HG02642 (cell line): ENCODE measurements at regions not wholly inside any gene's neighbourhood (a gene's known extent, or its start where the extent isn't known, plus 50 kb on each side); places are given as distances from the start of the nearest gene placed in this dataset.

ENCODE experiments used
- ATAC-seq: cut with Tn5 transposase; IDR thresholded peaks from one replicate; pipeline ENCODE4 v1.9.1; 2021; ENCODE audit warnings: mild to moderate bottlenecking; ENCODE audit not compliant: unreplicated experiment, poor library complexity

DNA sequence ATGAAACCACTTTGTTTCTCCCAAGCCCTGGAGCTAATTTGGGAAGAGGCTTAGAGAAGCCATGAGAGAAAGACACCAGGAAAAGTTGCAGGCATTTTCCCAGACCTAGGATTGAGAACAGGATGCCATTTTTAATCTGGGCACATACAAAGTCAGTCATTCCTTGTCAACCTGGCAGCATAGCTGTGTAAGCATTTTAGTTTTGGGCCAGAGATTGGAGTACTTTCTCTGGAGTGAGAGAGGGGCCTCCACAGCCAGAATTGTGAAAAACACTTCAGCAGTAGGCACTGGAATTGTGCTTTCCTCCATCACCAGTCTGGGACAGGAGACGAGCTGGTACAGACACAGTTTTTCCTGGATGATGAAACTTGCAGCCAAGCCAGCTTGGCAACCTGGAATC lies 390.3 kb upstream of the DMAC1 start:
- no peak for ATAC-seq

DNA sequence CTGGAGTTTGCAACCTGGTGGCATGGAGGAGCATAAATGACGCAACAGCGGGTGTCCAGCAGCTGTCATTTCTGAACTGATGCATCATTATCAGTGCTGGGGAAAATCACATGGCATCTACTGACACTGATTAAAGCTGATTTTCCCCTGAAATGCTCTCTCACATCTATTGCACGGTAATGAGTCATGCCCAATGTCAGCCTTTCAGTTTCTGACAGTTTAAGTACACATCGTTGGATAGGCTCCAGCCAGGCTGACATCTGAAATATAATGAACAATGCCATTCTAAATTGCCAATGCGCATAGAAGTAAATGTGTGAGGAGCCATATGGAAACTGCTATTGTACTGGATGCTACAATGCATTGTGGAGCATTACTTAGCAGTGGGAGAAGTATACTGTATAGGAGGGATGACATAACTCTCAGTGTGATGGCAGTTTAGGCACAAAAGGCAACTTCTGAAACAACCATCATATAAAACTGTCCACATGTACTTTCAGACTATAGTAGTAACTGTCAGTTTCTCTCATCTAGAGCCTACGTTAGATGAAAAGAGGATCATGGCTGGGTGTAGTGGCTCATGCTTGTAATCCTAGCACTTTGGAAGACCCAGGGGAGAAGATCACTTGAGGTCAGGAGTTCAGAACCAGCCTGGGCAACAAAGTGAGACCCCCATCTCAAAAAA lies 389.3 kb upstream of the DMAC1 start:
- ATAC-seq: no peak

DNA sequence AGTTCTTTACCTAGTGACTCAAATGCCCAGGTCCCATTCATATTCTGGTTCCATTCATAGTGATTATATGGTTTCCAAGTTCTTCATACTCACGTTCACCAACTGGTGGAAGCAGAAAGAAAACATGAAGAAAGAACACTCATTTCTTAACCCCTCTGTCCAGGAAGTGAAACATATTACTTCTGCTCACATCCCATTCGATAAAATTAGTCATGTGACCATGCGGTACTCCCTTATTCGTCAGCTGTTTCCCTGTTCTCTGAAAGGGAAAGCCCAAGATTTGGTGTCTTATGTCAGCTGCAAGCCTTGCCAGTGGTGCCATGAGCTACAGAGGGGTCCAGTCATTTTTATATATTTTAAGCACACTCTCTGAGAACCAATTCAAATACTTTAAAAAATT lies 387.0 kb upstream of the DMAC1 start:
- ATAC-seq: no peak

DNA sequence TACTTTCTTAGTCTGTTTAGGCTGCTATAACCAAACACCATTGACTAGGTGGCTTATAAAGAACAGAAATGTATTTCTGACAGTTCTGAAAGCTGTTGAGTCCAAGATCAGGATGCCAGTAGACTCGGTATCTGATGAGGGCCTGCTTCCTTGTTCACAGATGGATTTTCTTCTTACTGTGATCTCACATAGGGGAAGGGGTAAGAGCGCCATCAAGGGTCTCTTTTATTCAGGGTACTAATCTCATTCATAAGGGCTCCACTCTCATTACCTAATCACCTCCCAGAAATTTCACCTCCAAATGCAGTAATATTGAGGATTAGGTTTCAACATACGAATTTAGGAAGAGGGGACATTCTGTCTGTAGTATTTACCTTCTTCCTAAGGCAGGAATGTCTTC lies 384.0 kb upstream of the DMAC1 start:
- no peak for ATAC-seq

DNA sequence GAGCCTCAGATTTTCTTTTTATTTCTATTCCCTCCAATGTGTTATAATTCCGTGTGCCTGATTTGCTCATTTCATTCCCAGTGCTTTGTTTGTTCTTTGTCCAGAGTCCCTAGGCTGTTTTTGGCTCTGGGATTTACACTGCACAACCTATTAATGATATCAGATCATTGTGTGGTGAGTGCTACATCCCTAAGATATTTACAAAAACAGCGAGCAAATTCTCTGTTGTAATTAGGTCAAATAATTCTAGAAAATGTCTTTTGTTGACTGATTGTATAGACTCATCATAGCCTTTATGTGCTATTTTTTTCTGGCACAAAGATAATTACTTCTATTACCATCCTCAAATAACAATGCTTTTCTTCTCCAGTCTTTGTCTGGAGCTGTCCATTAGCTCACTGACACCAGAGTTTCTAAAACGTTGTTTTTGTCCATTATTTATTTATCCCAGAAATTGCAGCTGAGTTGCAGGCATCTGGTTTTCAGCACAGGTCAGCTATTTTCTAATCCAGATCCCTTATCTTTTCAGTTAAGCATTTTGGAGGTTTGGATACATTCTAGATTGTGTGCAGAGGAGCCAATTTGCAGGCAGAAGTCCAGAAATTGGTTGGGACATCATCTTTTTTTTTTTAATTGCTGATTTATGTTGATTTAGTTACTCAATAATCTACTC lies 379.9 kb upstream of the DMAC1 start:
- no peak for ATAC-seq

DNA sequence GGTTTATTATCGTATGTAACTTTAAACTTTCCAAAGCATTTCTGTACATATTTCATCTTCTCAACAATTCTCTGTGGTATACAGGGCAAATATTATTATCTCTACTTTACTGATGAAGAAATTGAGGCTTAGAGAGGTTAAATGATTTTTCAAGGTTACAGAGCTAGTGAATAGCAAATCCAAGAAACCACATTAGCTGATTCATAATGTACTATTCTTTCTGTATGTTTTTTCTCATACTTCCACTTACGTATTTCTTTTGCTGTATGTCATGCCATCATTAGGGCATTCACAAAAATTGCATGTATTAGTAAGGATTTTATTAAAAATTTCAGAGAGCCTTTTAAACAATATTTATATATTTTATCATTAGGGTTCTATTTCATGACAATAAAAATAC lies 372.4 kb upstream of the DMAC1 start:
- ATAC-seq: no peak

DNA sequence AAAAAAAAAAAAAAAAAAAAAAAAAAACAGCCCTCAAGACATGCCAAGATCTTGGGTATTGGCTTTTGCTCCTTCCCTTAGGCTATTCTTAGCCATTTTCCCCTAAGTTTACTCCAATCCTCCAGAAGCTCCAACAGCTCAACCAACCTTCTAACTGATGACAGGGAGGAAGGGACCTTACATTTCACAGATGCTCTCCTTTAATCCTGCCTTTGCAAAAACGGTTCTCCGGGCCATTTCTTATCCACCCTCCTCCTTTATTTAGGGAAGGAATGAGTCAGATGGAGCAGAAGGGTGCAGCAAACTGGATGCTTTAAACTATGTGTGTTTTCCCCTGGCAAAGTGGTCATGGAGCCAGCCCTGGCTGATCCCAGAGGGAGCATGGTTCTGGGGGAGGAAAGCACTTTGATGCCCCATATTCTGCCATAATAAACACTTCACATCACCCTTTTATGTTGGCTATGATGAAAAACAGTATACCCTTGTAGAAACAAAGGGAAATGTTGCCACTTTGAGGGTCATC lies 369.4 kb upstream of the DMAC1 start:
- no peak for ATAC-seq

DNA sequence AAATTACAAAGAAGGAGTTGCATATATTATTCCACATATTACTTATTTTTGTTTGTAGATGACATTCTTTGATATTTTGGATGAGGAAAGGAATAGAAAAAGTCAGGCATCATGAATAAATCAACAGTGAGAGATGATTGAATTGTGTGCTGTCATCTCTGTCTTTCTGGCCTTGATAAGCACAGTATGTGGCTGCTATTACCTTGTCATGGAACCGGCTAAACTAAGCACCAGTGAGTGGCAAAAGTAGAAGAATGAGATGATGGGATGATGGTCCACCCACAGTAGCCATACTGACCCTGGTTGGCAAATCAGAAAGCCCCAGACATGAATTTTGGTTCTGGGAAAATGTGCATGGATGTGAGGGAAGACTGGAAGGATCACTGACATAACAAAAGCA lies 361.2 kb upstream of the DMAC1 start:
- no peak for ATAC-seq

DNA sequence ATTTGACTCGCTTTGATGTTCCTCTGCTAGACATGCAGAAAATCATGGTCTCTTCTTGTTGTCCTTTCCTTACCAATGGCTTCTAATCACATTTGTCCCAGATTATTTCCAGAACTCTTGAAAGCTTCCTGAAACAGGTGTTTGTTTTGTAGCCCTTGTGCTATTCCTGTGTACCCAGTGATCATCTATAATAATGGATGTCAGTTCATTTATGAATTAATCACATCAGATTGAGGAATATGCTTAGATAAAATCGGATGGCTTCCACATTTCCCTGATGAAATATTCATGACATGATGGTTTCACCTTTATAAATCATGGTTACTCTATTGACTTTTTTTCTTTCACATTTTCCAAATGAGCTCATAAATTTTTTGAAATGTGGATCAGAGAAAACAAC lies 359.0 kb upstream of the DMAC1 start:
- ATAC-seq: no peak

DNA sequence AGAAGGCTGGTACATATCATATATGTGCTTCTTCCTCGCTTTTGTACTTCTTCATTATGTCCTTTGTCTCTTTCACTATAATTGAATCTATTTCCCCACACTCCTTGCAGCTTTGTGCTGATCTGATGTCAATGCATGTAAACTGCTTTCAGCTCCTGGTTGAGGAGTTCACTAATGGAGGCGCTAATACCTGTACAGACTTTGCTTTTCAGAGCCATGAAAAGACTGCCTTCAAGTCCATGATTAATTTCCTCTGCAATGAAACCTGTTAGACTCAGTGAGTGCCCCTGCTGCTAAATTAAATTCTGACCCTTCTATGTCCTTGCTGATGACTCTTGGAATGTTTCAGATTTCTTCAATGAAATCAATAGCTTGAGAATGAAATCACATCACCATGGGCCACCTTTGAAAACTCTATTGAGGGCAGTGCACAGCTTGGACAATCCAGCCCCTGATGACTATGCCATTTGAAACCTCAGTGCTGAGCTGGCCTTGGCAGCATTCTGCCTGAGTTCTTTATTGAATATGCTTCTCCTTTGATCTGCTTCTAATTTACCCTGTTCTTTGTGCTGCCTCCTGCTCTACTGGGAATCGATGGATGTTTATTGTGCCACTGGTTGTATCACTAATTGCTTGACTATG lies 358.2 kb upstream of the DMAC1 start:
- no peak for ATAC-seq

DNA sequence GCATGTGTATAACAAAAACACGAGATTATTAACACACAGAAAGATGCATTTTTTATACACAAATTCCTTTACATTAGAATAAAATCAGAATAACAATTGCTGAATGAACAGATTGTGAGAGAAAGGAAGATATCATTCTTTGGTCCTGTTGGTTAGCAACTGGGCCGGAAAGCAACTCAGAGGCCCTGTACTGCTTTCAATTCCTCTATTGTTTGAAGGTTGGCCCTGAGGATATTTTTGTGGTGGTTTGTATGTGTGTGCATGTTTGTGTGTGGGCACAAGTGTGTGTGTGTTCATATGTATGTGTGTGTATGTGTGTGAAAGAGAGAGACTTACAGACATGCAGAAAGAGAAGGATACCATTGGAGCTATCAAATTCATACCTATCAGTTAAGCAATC lies 356.8 kb upstream of the DMAC1 start:
- no peak for ATAC-seq

DNA sequence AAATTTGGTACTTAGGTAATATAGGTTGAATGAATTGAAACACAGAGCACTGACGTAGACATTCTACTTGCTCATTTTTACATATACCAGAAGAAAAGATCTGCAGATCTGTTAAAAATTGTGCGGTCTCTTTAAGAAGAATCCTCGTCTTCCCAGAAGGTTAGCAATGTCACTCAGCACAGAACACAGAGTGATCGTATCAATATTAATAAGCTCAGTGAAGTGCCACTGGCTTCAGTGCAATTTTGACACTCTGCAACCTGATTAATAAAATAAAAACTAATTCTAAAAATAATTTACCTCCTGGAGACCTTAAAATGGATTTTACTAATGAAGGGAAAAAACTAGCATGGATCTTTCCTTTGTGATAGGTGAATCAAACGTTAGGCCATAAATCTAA lies 356.1 kb upstream of the DMAC1 start:
- no peak for ATAC-seq

DNA sequence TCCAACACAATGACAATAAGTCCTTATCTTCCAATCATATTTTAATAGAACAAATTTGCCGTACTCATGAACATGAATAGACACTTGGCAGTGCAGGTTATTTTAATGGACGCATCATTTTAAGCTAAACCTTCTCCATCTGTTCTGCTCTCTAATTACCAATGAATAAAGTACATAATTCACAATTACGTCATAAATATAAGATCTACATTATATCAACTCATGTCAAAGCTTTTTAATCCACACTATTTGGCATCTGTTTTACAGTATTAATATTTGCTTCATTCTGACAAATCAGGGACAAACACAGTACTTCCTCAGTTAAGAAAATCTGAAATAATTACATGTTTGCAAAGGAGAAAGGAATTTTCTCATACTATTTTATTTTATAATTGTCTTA lies 344.1 kb upstream of the DMAC1 start:
- no peak for ATAC-seq

DNA sequence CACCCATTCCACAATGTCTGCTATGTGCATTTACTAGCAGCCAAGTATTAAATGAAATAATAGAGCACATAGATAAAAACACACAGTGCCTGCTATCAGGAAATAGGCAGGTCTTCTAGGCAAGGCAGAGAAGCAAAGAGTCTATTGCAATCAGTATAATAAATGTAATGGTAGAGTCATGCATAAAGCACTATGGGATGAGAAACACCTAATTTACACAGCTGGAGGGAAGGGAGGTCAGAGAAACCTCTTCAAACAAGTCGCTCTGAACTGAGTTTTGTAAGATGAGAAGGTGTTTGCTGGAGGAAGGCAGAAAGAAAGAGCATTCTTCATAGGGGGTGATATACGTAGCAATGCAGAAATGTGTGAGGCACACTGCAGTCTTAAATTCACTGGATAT lies 341.0 kb upstream of the DMAC1 start:
- ATAC-seq: no peak

DNA sequence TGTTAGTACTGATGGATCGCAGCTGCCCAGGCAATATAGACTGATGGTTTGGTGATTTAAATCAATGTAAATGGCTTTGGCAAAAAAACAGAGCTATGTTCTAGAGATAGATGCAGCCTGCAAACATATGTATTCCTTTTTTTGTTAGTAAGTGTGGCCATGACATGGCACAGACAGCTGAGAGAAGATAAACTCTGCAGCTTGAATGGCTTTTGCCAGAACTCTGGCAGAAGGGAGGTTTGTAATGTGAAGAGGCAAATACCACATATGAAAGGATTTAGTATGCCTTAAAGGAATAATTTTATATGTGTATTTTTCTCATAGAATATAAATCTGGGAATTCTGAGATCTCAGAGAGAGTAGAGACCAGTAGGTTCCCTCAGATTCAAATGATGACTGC lies 340.2 kb upstream of the DMAC1 start:
- no peak for ATAC-seq

DNA sequence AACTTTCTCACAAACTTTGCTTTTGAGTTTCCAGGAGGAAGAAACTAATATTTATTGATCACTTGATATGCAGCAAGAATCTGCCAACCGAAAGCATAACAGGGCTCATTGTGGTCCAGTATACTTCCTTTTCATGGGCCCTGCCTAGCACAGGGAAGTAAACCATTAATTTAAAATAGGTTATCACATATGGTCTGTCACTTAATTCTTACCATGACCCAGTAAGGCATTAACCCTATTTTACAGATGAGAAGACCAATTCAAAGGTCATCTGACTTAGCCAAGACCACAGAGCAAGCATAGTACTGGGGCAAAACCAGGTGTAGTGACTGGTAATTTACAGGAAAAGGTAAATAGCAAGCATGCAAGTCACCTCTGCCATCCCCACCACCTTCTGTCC lies 336.9 kb upstream of the DMAC1 start:
- no peak for ATAC-seq

DNA sequence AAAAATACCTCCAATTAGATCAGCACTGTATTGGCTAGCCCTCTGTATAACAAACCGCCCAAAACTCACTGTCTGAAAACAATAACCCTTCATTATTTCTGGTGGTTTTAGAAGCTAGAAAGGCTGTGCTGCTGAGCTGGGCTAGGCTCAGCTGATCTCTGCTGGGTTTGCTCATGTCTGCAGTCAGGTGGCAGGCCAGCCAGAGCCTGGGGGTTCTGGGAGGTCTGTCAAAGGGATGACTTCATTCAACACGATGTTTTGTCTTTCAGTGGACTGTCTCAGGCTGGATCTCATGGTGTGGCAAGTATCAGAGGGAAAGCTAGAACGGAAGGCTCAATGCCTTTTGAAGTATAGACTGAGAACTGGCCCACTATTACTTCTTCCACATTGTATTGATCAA lies 335.1 kb upstream of the DMAC1 start:
- ATAC-seq: no peak

DNA sequence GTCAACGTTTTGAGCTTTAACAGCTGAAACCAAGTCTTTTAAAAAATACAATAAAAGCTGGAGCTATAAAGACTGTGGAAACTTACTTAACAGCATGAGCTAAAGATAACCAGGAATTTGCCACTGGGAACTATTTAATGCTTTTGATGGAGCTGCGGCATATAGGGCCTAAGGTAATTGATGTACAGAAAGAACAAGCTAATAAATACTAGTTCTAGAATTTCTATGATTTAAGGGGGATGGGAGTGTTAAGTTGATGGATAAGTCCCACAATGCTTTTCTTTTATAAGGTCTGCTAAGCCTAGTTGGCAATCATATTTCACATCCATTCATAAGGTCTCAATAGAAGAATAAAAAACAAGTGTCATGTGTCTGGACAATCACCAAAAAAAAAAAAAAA lies 334.0 kb upstream of the DMAC1 start:
- no peak for ATAC-seq

DNA sequence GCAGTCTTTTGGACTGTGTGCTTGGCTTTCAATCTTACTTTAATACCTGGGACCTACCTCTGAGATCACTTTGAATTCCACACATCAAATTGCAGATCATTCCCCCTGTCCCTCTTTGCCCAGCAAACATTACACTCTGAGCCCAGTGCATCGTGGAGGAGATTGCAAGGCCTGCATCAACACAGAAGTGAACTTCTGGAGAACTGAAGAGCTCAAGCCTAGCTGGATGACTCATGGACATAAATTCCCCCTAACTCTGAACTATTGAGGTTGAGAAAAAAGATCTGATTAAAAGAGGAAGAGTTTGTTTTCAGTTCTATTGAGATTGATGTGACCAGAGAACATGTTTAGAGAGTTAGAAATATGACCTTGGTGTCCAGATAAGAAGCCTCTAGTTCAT lies 316.0 kb upstream of the DMAC1 start:
- no peak for ATAC-seq

DNA sequence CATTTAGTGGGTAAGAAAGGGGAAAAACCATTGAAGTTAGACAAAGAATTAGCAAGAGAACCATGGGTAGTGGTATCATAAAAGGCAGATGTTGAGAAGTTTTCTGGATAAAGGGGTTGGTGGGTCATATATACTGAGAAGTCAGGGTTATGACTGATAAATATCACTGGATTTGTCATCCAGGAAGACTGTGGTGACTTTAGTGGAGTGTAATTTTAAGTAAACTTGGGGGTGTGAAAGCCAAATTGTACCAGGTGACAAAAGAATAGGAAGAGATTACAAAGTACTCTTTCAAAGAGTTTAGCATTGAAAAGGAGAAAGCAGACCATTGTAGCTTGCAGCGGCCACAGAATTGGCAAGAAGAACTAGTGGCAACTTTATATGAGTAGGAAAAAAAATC lies 315.2 kb upstream of the DMAC1 start:
- ATAC-seq: no peak

DNA sequence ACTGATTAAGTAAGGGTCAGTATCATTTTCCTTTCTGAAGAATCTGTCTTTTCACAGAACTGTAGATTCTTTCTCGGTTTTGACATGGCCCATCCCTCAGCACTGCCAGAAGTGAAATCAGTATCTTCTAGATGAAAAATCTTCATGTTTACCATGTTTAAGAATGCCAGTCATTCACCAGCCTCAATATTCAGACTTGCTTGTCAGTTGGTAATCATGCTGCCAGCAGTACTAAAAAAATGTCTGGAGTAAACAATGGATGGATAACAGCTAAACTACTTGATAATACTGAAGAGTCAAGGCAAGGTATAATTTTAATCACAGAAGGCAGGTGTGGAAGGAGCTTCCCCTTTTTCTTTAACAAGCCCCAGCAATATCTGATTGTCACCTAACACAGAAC lies 306.8 kb upstream of the DMAC1 start:
- no peak for ATAC-seq

DNA sequence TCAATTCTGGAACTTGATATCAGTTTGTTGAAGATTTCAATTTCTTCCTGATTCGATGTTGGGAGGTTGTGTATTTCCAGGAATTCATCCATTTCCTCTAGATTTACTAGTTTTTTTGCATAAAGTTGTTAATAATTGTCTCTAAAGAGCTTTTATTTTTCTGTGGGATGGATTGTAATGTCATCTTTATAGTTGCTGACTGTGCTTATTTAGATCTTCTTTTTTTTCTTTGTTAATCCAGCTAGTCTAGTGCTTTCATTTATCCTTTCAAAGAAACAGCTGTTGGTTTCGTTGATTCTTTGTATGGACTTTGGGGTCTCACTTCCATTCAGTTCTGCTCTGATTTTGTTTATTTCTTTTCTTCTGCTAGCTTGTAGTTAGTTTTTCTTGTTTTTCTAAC lies 302.0 kb upstream of the DMAC1 start:
- no peak for ATAC-seq
